Mesothelial cell of epicardium (in vitro differentiated cells): ENCODE measurements at regions not wholly inside any gene's neighbourhood (a gene's known extent, or its start where the extent isn't known, plus 50 kb on each side); places are given as distances from the start of the nearest gene placed in this dataset.

Experiments
- DNase-seq, 2 experiments: peaks; one replicate each; pipeline ENCODE4 v3.0.0; 2021; ENCODE audit warnings: low spot score in 2 of 2; ENCODE audit not compliant: unreplicated experiment in 2 of 2
- H3K27ac Mint-ChIP-seq: 2 replicates; pipeline ENCODE4 v1.8.0; 2021; ENCODE audit warnings: mixed read lengths
- H3K27me3 Mint-ChIP-seq: 2 replicates; pipeline ENCODE4 v1.8.0; 2021; ENCODE audit warnings: low read depth, mixed read lengths
- H3K36me3 Mint-ChIP-seq: 2 replicates; pipeline ENCODE4 v1.8.0; 2021; ENCODE audit warnings: mixed read lengths
- H3K4me1 Mint-ChIP-seq: 2 replicates; pipeline ENCODE4 v1.8.0; 2021; ENCODE audit warnings: mixed read lengths
- H3K4me3 Mint-ChIP-seq: 2 replicates; pipeline ENCODE4 v1.8.0; 2021; ENCODE audit warnings: mild to moderate bottlenecking, moderate library complexity, mixed read lengths
- H3K9me3 Mint-ChIP-seq: 2 replicates; pipeline ENCODE4 v1.8.0; 2021; ENCODE audit warnings: mixed read lengths
- CTCF ChIP-seq: fragments of 200-600 bp; sonication (generic); IDR thresholded peaks from one replicate; pipeline ENCODE4 v1.5.0; 2021; ENCODE audit warnings: antibody characterized with exemption; ENCODE audit not compliant: unreplicated experiment

DNA sequence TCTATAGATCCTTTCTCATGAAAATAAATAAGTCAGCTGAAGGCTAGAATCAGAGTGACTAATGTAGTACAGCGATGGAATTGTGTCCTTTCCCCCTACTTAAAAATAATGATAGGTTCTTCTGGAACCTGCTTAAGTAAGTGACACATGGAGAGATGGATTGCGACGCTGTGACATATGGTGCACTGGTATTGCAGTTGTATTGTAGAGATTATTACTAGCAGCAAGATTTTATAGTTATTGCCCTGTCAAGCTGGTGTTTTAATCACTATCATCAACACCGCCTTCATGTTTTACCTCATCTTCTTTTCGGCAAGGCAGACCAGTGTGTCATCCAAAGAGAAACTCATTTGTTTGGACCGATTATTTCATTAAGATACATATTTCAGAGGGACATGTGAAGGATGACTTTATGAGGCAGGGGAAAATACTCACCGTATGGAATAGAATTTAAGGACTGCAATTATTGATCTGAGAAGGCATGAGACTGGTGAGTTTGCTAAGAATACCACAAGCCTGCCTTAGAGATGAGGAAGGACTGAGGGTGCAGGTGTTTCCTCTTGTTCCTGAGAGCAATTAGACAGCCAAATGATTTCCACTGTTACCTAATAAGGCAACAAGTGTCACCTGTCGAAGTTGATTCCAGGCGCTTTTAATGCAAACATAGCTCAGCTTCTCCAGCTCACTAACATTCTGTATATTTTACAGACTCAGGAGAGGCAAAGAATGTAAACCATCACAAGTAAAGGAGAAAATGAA, 1855.5 kb downstream of the MAT2B start:
- TF ChIP-seq CTCF: no peak
- Mint-ChIP-seq H3K4me1 (peaks cover 2% of the 10 kb centered on the region), H3K4me3 (no peak overlapping the region), H3K27me3 (no peaks in the 10 kb centered on the region), H3K9me3 (no peaks in the 10 kb centered on the region), H3K36me3 (no peaks in the 10 kb centered on the region), H3K27ac (no peak overlapping the region)
- no peak for DNase-seq

GRCh38 chr5:165370233-165370632, 1864.8 kb downstream of the MAT2B start:
- Mint-ChIP-seq H3K4me3 (no peak overlapping the region), H3K36me3 (no peaks in the 10 kb centered on the region), H3K4me1 (peaks cover 12% of the 10 kb centered on the region), H3K27ac (no peak overlapping the region), H3K9me3 (no peaks in the 10 kb centered on the region), H3K27me3 (no peaks in the 10 kb centered on the region)
- no peak for DNase-seq
- no peak for TF ChIP-seq CTCF

GRCh38 chr5:165370794-165371193, 1865.4 kb downstream of the MAT2B start:
- Mint-ChIP-seq H3K27ac (no peak overlapping the region), H3K36me3 (no peaks in the 10 kb centered on the region), H3K4me1 (peaks cover 18% of the 10 kb centered on the region), H3K27me3 (no peaks in the 10 kb centered on the region), H3K4me3 (no peak overlapping the region), H3K9me3 (no peaks in the 10 kb centered on the region)
- TF ChIP-seq CTCF: no peak
- DNase-seq: no peak

DNA sequence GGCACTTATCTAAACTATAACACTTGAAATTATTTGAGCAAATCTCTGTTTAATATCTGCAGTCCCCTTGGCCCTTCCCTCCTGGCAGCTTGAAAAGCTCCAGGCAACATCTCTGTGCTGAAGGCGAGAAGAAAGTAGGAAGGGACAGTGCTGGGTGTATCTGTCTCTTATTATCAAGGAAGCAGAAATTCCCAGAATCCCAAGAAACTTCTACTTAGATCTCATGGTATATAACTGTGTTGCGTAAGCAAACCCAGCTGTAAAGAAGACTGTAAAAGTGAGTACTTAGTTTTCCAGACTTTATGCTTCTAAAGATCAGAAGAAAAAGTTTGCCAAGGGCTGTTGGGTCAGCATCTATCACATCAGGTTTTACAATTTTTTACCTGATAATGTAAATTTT, 1869.8 kb downstream of the MAT2B start:
- H3K36me3 Mint-ChIP-seq: no peaks in the 10 kb centered on the region
- no peaks in the 10 kb centered on the region for H3K9me3 Mint-ChIP-seq
- DNase-seq: no peak
- no peak overlapping the region for H3K4me3 Mint-ChIP-seq
- no peak for TF ChIP-seq CTCF
- H3K27me3 Mint-ChIP-seq: no peaks in the 10 kb centered on the region
- H3K27ac Mint-ChIP-seq: peak overlapping the region; percentile 68
- peaks cover 18% of the 10 kb centered on the region for H3K4me1 Mint-ChIP-seq

DNA sequence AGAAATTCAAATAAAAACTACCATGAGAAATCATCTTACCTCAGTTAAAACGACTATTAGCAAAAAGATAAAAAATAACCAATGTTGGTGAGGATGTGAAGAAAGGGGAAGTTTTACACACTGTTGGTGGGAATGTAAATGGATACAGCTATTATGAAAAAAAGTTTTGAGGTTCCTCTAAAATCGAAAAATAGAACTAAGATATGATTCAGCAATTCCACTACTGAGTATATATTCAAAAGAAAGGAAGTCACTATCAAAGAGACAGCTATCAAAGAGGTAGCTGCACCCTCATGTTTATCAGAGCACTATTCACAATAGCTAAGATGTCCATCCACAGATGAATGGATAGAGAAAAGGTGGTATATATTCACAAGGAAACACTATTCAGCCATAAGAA, 1888.4 kb downstream of the MAT2B start:
- Mint-ChIP-seq H3K9me3 (peaks cover 24% of the 10 kb centered on the region), H3K27ac (no peak overlapping the region), H3K4me1 (no peaks in the 10 kb centered on the region), H3K36me3 (no peaks in the 10 kb centered on the region), H3K4me3 (no peak overlapping the region), H3K27me3 (no peaks in the 10 kb centered on the region)
- DNase-seq: no peak
- no peak for TF ChIP-seq CTCF
